HEK293T (cell line): ENCODE measurements at regions not wholly inside any gene's neighbourhood (a gene's known extent, or its start where the extent isn't known, plus 50 kb on each side); places are given as distances from the start of the nearest gene placed in this dataset.

ENCODE experiments used
- FOXM1 ChIP-seq: fragments of 450-650 bp; IDR thresholded peaks from 2 replicates; pipeline ENCODE4 v1.6.1; 2017; ENCODE audit warnings: mild to moderate bottlenecking, borderline replicate concordance
- SP1 ChIP-seq: fragments of 450-650 bp; IDR thresholded peaks from 2 replicates; pipeline ENCODE4 v1.6.1; 2017
- ZNF384 ChIP-seq: fragments of 450-650 bp; IDR thresholded peaks from 2 replicates; pipeline ENCODE4 v1.6.1; 2016

GRCh38 chr3:56883828-56884227 lies 82.1 kb upstream of the ARHGEF3 start:
- no peak for TF ChIP-seq SP1
- no peak for TF ChIP-seq ZNF384
- TF ChIP-seq FOXM1, result no peak
